ENCODE measurements at regions not wholly inside any gene's neighbourhood (a gene's known extent, or its start where the extent isn't known, plus 50 kb on each side); places are given as distances from the start of the nearest gene placed in this dataset.

GRCh38 chr11:30172883-30173311, 57.9 kb upstream of the FSHB start:
- no peaks in the 10 kb centered on the region for H3K36me3 ChIP-seq
- H3K27me3 ChIP-seq, result no peaks in the 10 kb centered on the region
- no peak overlapping the region for H3K27ac ChIP-seq
- TF ChIP-seq CTCF (IDR thresholded peaks at IDR 0.05), result no peak
- no peaks in the 10 kb centered on the region for H3K9me3 ChIP-seq
- no peak overlapping the region for H3K4me3 ChIP-seq
- H3K4me1 ChIP-seq, result peaks cover 0 to 4% of the 10 kb centered on the region in 2 donors
- DNase-seq (ENCODE audit: low spot score), result no peak

- DNase-seq (ENCODE audit: low spot score), result no peak
- Histone ChIP-seq H3K9me3 (no peaks in the 10 kb centered on the region), H3K27ac (no peak overlapping the region), H3K4me3 (no peak overlapping the region), H3K4me1 (peaks cover 0 to 4% of the 10 kb centered on the region in 2 donors), H3K36me3 (no peaks in the 10 kb centered on the region), H3K27me3 (no peaks in the 10 kb centered on the region)
- no peak for TF ChIP-seq CTCF (IDR thresholded peaks at IDR 0.05)
Observed at GRCh38 chr11:30174265-30175020, 56.4 kb upstream of the FSHB start.

Measured in right atrium auricular region (tissue), 2 donors.